Bronchial epithelial cell (primary cell): ENCODE measurements at regions not wholly inside any gene's neighbourhood (a gene's known extent, or its start where the extent isn't known, plus 50 kb on each side); places are given as distances from the start of the nearest gene placed in this dataset.

Experiments
- DNase-seq: peaks from one replicate; pipeline ENCODE4 v3.0.0-alpha.2; 2010; ENCODE audit warnings: low read depth
- FAIRE-seq: peaks from 2 replicates; lab custom pipeline; 2011; peaks lifted over from hg19 to GRCh38; lab: Jason Lieb, UNC
- H3K27me3 ChIP-seq: 2 replicates; pipeline ENCODE4 v1.5.1; 2011; ENCODE audit warnings: low read length; ENCODE audit not compliant: control insufficient read depth, insufficient read depth
- H3K36me3 ChIP-seq: 2 replicates; pipeline ENCODE4 v1.5.1; 2011; ENCODE audit warnings: low read length; ENCODE audit not compliant: control insufficient read depth, insufficient read depth
- H3K4me3 ChIP-seq: 2 replicates; pipeline ENCODE4 v1.5.1; 2011; ENCODE audit warnings: mild to moderate bottlenecking, low read depth, low read length, control low read depth
- TF ChIP-seq, protein P1 (sequence below): IDR thresholded peaks from 2 replicates; pipeline ENCODE4 v1.5.1; 2011; ENCODE audit warnings: mild to moderate bottlenecking, moderate library complexity, low read length, control low read depth, inconsistent platforms; ENCODE audit not compliant: insufficient read depth, severe bottlenecking

DNA sequence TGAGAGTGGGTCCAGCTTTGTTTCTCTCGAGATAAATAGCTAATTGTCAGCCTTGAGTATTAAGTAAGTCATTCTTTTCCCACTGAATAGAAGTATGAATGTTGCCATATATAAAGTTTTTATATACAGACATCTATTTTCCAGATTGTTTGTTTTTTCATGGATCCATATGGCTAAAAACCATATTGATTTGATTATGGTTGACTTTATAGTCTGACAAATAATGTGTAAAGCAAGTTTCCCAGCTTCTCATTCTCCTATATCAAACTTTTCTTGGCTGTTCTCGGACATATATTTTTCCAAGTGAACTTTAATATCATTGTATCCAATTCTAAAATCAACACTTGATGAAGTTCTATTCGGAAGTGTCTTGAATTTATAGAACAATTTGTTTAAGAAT is 352.4 kb upstream of the MEOX2 start:
- TF ChIP-seq, protein P1, sequence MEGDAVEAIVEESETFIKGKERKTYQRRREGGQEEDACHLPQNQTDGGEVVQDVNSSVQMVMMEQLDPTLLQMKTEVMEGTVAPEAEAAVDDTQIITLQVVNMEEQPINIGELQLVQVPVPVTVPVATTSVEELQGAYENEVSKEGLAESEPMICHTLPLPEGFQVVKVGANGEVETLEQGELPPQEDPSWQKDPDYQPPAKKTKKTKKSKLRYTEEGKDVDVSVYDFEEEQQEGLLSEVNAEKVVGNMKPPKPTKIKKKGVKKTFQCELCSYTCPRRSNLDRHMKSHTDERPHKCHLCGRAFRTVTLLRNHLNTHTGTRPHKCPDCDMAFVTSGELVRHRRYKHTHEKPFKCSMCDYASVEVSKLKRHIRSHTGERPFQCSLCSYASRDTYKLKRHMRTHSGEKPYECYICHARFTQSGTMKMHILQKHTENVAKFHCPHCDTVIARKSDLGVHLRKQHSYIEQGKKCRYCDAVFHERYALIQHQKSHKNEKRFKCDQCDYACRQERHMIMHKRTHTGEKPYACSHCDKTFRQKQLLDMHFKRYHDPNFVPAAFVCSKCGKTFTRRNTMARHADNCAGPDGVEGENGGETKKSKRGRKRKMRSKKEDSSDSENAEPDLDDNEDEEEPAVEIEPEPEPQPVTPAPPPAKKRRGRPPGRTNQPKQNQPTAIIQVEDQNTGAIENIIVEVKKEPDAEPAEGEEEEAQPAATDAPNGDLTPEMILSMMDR: no peak
- no peak overlapping the region for H3K4me3 ChIP-seq

DNA sequence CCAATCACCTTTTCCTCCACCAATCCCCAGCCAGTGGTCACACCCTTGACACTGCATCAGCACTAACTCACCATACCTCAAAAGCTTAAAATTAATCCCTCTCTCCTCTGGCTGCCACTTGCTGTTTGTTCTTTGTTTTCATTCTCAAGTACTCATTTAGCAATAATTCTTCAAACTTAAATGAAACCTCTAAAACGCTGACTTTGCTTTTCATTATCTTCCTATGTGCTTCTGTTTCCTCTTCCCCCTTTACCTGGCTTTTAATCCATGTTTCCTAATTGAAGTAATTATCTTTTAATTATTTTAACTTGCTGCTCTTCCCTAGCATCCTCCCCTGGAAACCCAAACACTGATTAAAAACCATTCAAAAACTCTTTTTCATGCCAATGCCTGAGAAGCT is 348.9 kb upstream of the MEOX2 start:
- DNase-seq: no peak
- Histone ChIP-seq H3K4me3 (no peak overlapping the region), H3K36me3 (no peaks in the 10 kb centered on the region), H3K27me3 (no peaks in the 10 kb centered on the region)
- no peak for FAIRE-seq
- TF ChIP-seq, protein P1: no peak

More for the DNA sequence above, 352.4 kb upstream of the MEOX2 start:
- Histone ChIP-seq H3K27me3 (no peaks in the 10 kb centered on the region), H3K36me3 (no peaks in the 10 kb centered on the region)
- no peak for FAIRE-seq
- DNase-seq: no peak

DNA sequence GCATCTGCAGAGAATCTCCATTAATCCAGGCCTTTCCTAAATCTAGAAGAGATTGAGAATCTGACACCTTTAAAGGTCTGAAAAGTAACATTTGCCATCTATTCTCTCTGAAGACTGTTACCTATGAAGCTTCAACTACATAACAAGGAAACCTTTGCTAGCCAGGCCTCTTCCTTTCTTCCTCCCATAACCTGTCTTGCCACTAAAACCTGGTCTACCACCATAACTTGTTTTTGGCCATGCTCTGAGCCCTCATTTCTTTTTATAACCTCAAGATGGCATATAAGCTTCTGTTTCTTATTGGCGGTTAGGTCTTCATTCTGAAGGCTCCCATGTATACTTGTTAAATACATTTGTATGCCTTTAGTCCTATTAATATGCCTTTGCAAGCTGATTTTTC is 348.4 kb upstream of the MEOX2 start:
- no peak for DNase-seq
- Histone ChIP-seq H3K4me3 (no peak overlapping the region), H3K27me3 (no peaks in the 10 kb centered on the region), H3K36me3 (no peaks in the 10 kb centered on the region)
- TF ChIP-seq, protein P1: no peak
- no peak for FAIRE-seq

DNA sequence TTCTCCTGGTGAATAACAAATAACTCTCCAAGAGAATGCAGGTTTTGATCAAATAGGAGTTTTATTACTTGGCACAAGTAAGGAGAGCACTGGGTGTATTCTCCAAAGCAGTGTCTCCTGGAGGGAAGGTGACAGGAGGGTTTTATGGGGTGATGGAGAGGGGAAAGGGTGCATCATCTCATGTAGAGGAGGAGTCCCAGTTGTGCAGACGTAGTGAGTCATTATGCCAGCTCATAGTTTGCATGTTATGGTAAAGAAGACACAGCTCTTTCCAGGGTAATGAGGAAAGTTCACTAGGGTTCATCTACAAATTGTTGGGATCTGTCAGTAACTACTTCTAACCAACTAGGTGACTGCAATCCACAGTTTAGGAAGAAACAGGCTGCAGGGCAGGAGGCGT is 347.9 kb upstream of the MEOX2 start:
- Histone ChIP-seq H3K27me3 (no peaks in the 10 kb centered on the region), H3K36me3 (no peaks in the 10 kb centered on the region), H3K4me3 (no peak overlapping the region)
- peak; percentile 70 for DNase-seq
- FAIRE-seq: no peak
- TF ChIP-seq, protein P1: no peak

DNA sequence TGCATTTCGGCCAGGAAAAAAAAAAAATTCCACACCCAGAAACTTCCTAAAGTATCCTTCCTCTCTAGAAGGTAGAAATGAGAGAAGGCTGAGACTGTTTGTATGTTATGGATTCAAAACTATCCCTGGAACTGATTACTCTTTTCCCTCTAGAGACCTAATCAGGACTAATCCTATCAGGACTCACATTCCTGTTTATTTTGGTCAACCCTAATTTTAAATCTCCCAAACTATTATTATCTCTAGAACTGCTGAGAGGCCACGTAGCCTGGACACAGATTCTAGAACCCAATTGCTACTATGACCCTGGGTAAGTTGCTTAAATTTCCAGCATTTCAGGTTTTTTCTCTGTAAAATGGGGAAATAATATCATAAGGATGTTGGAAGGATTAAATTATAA is 346.8 kb upstream of the MEOX2 start:
- no peak overlapping the region for H3K4me3 ChIP-seq
- no peaks in the 10 kb centered on the region for H3K27me3 ChIP-seq
- DNase-seq: no peak
- TF ChIP-seq, protein P1: no peak
- FAIRE-seq: no peak
- no peaks in the 10 kb centered on the region for H3K36me3 ChIP-seq

DNA sequence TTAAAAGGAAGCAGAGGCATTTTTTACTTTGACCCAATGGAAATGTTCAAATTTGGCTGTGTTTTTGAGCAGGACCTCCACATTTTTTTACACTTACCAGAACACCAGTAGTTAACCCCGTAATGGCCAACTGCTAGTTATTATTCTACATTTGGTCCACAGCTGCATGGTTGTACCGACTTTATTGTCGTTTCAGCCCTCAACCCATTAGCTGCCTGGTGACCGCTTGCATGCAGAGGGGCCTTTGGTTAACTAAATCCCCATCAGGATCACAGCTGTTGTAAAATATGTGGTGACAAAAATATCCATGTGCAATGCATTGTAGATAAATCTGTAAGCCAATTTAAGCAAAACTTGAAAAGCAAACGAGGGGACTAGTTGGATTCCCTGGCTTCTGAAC is 342.2 kb upstream of the MEOX2 start:
- H3K4me3 ChIP-seq: no peak overlapping the region
- FAIRE-seq: no peak
- no peak for DNase-seq
- no peaks in the 10 kb centered on the region for H3K27me3 ChIP-seq
- H3K36me3 ChIP-seq: no peaks in the 10 kb centered on the region
- TF ChIP-seq, protein P1: no peak
